ENCODE measurements at regions not wholly inside any gene's neighbourhood (a gene's known extent, or its start where the extent isn't known, plus 50 kb on each side); places are given as distances from the start of the nearest gene placed in this dataset.
"Not testable (repeated sequence)": the region's sequence is repeated elsewhere in the genome, so short reads cannot be mapped to it uniquely, and the experiment has no call there.

- not testable (repeated sequence) for DNase-seq
These were observed 146.7 kb upstream of the SFSWAP start for GRCh38 chr12:131564138-131564727.

- no peak for DNase-seq
These were observed 146.0 kb upstream of the SFSWAP start for GRCh38 chr12:131564845-131565244.

- DNase-seq: no peak
These were observed 145.4 kb upstream of the SFSWAP start for GRCh38 chr12:131565267-131566015.

- no peak for DNase-seq
These were observed 142.6 kb upstream of the SFSWAP start for GRCh38 chr12:131568336-131568735.

- no peak for DNase-seq
These were observed 140.3 kb upstream of the SFSWAP start for GRCh38 chr12:131570596-131570995.

- no peak for DNase-seq
These were observed 139.1 kb upstream of the SFSWAP start for GRCh38 chr12:131571827-131572226.

- no peak for DNase-seq
These were observed 138.3 kb upstream of the SFSWAP start for GRCh38 chr12:131572626-131573025.

- DNase-seq: no peak
These were observed 137.1 kb upstream of the SFSWAP start for GRCh38 chr12:131573631-131574394.

- DNase-seq: no peak
These were observed 136.5 kb upstream of the SFSWAP start for GRCh38 chr12:131574395-131574771.

GRCh38 chr12:131575371-131575770 is 135.5 kb upstream of the SFSWAP start:
- no peak for DNase-seq

GRCh38 chr12:131576734-131577133 is 134.2 kb upstream of the SFSWAP start:
- not testable (repeated sequence) for DNase-seq

GRCh38 chr12:131577766-131578165 is 133.1 kb upstream of the SFSWAP start:
- DNase-seq: no peak

- DNase-seq: no peak
These were observed 131.9 kb upstream of the SFSWAP start for GRCh38 chr12:131578828-131579470.

- no peak for DNase-seq
These were observed 127.7 kb upstream of the SFSWAP start for GRCh38 chr12:131583090-131583712.

- no peak for DNase-seq
These were observed 124.6 kb upstream of the SFSWAP start for GRCh38 chr12:131586269-131586668.

GRCh38 chr12:131586761-131587160 is 124.1 kb upstream of the SFSWAP start:
- no peak for DNase-seq

- no peak for DNase-seq
These were observed 123.3 kb upstream of the SFSWAP start for GRCh38 chr12:131587565-131587964.

- DNase-seq: no peak
These were observed 121.5 kb upstream of the SFSWAP start for GRCh38 chr12:131589221-131589897.

- DNase-seq: no peak
These were observed 120.9 kb upstream of the SFSWAP start for GRCh38 chr12:131589966-131590365.

- DNase-seq: no peak
These were observed 119.8 kb upstream of the SFSWAP start for GRCh38 chr12:131591136-131591535.

- no peak for DNase-seq
These were observed 118.9 kb upstream of the SFSWAP start for GRCh38 chr12:131591714-131592709.

Measured in GDM1 (cell line).